ENCODE measurements at regions not wholly inside any gene's neighbourhood (a gene's known extent, or its start where the extent isn't known, plus 50 kb on each side); places are given as distances from the start of the nearest gene placed in this dataset.
"Not testable (repeated sequence)": the region's sequence is repeated elsewhere in the genome, so short reads cannot be mapped to it uniquely, and the experiment has no call there.

- no peak overlapping the region for H3K4me2 ChIP-seq (ENCODE audit: insufficient read depth, low read length)
- DNase-seq (no peak), ATAC-seq (ENCODE audit: insufficient read depth, low read depth) (no peak)
- H3K4me1 ChIP-seq (ENCODE audit: insufficient read depth, low read length), result no peaks in the 10 kb centered on the region
- H3K27me3 ChIP-seq (ENCODE audit: insufficient read depth, low read length, poor library complexity), result no peaks in the 10 kb centered on the region
- H3K36me3 ChIP-seq (ENCODE audit: insufficient read depth, low read length), result no peaks in the 10 kb centered on the region
- no peaks in the 10 kb centered on the region for H4K20me1 ChIP-seq (ENCODE audit: insufficient read depth, low read length)
- H2AFZ ChIP-seq (ENCODE audit: low read depth, low read length), result no peak overlapping the region
- TF ChIP-seq CTCF (IDR thresholded peaks at IDR 0.05; ENCODE audit: borderline replicate concordance, extremely low read depth, low read length, poor library complexity, severe bottlenecking) (no peak), EZH2 (IDR thresholded peaks at IDR 0.05; ENCODE audit: borderline replicate concordance, low read depth, low read length, severe bottlenecking) (no peak)
- no peaks in the 10 kb centered on the region for H3K9me3 ChIP-seq (ENCODE audit: insufficient read depth, low read length, severe bottlenecking)
- no peak overlapping the region for H3K27ac ChIP-seq (ENCODE audit: low read length)
- no peak overlapping the region for H3K4me3 ChIP-seq (ENCODE audit: low read depth in 1 of 2, low read length in 2 of 2)
- H3K9ac ChIP-seq (ENCODE audit: low read depth, low read length), result no peak overlapping the region
- no peaks in the 10 kb centered on the region for H3K79me2 ChIP-seq (ENCODE audit: insufficient read depth, low read length)
Observed at GRCh38 chr6:147684906-147685305, 176.4 kb downstream of the SAMD5 start.

- no peak overlapping the region for H3K4me2 ChIP-seq (ENCODE audit: insufficient read depth, low read length)
- DNase-seq (no peak), ATAC-seq (ENCODE audit: insufficient read depth, low read depth) (no peak)
- H4K20me1 ChIP-seq (ENCODE audit: insufficient read depth, low read length), result no peaks in the 10 kb centered on the region
- no peak overlapping the region for H3K4me3 ChIP-seq (ENCODE audit: low read depth in 1 of 2, low read length in 2 of 2)
- no peaks in the 10 kb centered on the region for H3K4me1 ChIP-seq (ENCODE audit: insufficient read depth, low read length)
- no peak overlapping the region for H2AFZ ChIP-seq (ENCODE audit: low read depth, low read length)
- no peak overlapping the region for H3K27ac ChIP-seq (ENCODE audit: low read length)
- no peaks in the 10 kb centered on the region for H3K79me2 ChIP-seq (ENCODE audit: insufficient read depth, low read length)
- H3K27me3 ChIP-seq (ENCODE audit: insufficient read depth, low read length, poor library complexity), result no peaks in the 10 kb centered on the region
- H3K9me3 ChIP-seq (ENCODE audit: insufficient read depth, low read length, severe bottlenecking), result no peaks in the 10 kb centered on the region
- H3K9ac ChIP-seq (ENCODE audit: low read depth, low read length), result no peak overlapping the region
- no peaks in the 10 kb centered on the region for H3K36me3 ChIP-seq (ENCODE audit: insufficient read depth, low read length)
- TF ChIP-seq CTCF (IDR thresholded peaks at IDR 0.05; ENCODE audit: borderline replicate concordance, extremely low read depth, low read length, poor library complexity, severe bottlenecking) (no peak), EZH2 (IDR thresholded peaks at IDR 0.05; ENCODE audit: borderline replicate concordance, low read depth, low read length, severe bottlenecking) (no peak)
Observed at GRCh38 chr6:147689398-147689797, 180.9 kb downstream of the SAMD5 start.

- H3K4me3 ChIP-seq (ENCODE audit: low read depth in 1 of 2, low read length in 2 of 2), result no peak overlapping the region
- H3K27ac ChIP-seq (ENCODE audit: low read length), result no peak overlapping the region
- no peaks in the 10 kb centered on the region for H3K36me3 ChIP-seq (ENCODE audit: insufficient read depth, low read length)
- ATAC-seq (ENCODE audit: insufficient read depth, low read depth) (no peak), DNase-seq (no peak)
- H3K79me2 ChIP-seq (ENCODE audit: insufficient read depth, low read length), result no peaks in the 10 kb centered on the region
- no peak for TF ChIP-seq CTCF (IDR thresholded peaks at IDR 0.05; ENCODE audit: borderline replicate concordance, extremely low read depth, low read length, poor library complexity, severe bottlenecking)
- no peak for TF ChIP-seq EZH2 (IDR thresholded peaks at IDR 0.05; ENCODE audit: borderline replicate concordance, low read depth, low read length, severe bottlenecking)
- H2AFZ ChIP-seq (ENCODE audit: low read depth, low read length), result no peak overlapping the region
- no peaks in the 10 kb centered on the region for H3K27me3 ChIP-seq (ENCODE audit: insufficient read depth, low read length, poor library complexity)
- H3K9ac ChIP-seq (ENCODE audit: low read depth, low read length), result no peak overlapping the region
- no peaks in the 10 kb centered on the region for H3K4me1 ChIP-seq (ENCODE audit: insufficient read depth, low read length)
- H3K4me2 ChIP-seq (ENCODE audit: insufficient read depth, low read length), result no peak overlapping the region
- no peaks in the 10 kb centered on the region for H3K9me3 ChIP-seq (ENCODE audit: insufficient read depth, low read length, severe bottlenecking)
- H4K20me1 ChIP-seq (ENCODE audit: insufficient read depth, low read length), result no peaks in the 10 kb centered on the region
Observed at GRCh38 chr6:147691446-147691845, 183.0 kb downstream of the SAMD5 start.

GRCh38 chr6:147693181-147693580 is 184.7 kb downstream of the SAMD5 start:
- H3K4me3 ChIP-seq (ENCODE audit: low read depth in 1 of 2, low read length in 2 of 2), result no peak overlapping the region
- H3K27ac ChIP-seq (ENCODE audit: low read length), result no peak overlapping the region
- TF ChIP-seq CTCF (IDR thresholded peaks at IDR 0.05; ENCODE audit: borderline replicate concordance, extremely low read depth, low read length, poor library complexity, severe bottlenecking) (no peak), EZH2 (IDR thresholded peaks at IDR 0.05; ENCODE audit: borderline replicate concordance, low read depth, low read length, severe bottlenecking) (no peak)
- H3K4me2 ChIP-seq (ENCODE audit: insufficient read depth, low read length), result no peak overlapping the region
- H3K4me1 ChIP-seq (ENCODE audit: insufficient read depth, low read length), result no peaks in the 10 kb centered on the region
- H3K9me3 ChIP-seq (ENCODE audit: insufficient read depth, low read length, severe bottlenecking), result no peaks in the 10 kb centered on the region
- no peak overlapping the region for H3K9ac ChIP-seq (ENCODE audit: low read depth, low read length)
- H3K27me3 ChIP-seq (ENCODE audit: insufficient read depth, low read length, poor library complexity), result no peaks in the 10 kb centered on the region
- H3K36me3 ChIP-seq (ENCODE audit: insufficient read depth, low read length), result no peaks in the 10 kb centered on the region
- H4K20me1 ChIP-seq (ENCODE audit: insufficient read depth, low read length), result no peaks in the 10 kb centered on the region
- DNase-seq (no peak), ATAC-seq (ENCODE audit: insufficient read depth, low read depth) (no peak)
- no peak overlapping the region for H2AFZ ChIP-seq (ENCODE audit: low read depth, low read length)
- H3K79me2 ChIP-seq (ENCODE audit: insufficient read depth, low read length), result no peaks in the 10 kb centered on the region

- not testable (repeated sequence) for DNase-seq; H3K4me2 ChIP-seq (ENCODE audit: insufficient read depth, low read length); H3K27ac ChIP-seq (ENCODE audit: low read length); H3K9ac ChIP-seq (ENCODE audit: low read depth, low read length); H3K4me3 ChIP-seq (ENCODE audit: low read depth in 1 of 2, low read length in 2 of 2); H4K20me1 ChIP-seq (ENCODE audit: insufficient read depth, low read length); H2AFZ ChIP-seq (ENCODE audit: low read depth, low read length); H3K9me3 ChIP-seq (ENCODE audit: insufficient read depth, low read length, severe bottlenecking); H3K27me3 ChIP-seq (ENCODE audit: insufficient read depth, low read length, poor library complexity); H3K79me2 ChIP-seq (ENCODE audit: insufficient read depth, low read length); H3K4me1 ChIP-seq (ENCODE audit: insufficient read depth, low read length); ATAC-seq (ENCODE audit: insufficient read depth, low read depth); H3K36me3 ChIP-seq (ENCODE audit: insufficient read depth, low read length)
Observed at GRCh38 chr6:147694556-147694955, 186.1 kb downstream of the SAMD5 start.
